NCI-H748 treated with DMSO at 0.1 percent for 48 hours (cell line): ENCODE measurements at regions not wholly inside any gene's neighbourhood (a gene's known extent, or its start where the extent isn't known, plus 50 kb on each side); places are given as distances from the start of the nearest gene placed in this dataset.
"Not testable (repeated sequence)": the region's sequence is repeated elsewhere in the genome, so short reads cannot be mapped to it uniquely, and the experiment has no call there.

ENCODE experiments used
- DNase-seq: peaks from one replicate; lab custom pipeline; 2025; lab: John Stamatoyannopoulos, UW

- DNase-seq, result no peak
These were observed 115.6 kb upstream of the KLF14 start for GRCh38 chr7:130849604-130850003.

- DNase-seq, result no peak
These were observed 116.9 kb upstream of the KLF14 start for GRCh38 chr7:130850956-130851355.

- no peak for DNase-seq
These were observed 118.9 kb upstream of the KLF14 start for GRCh38 chr7:130852867-130853266.

- no peak for DNase-seq
These were observed 119.7 kb upstream of the KLF14 start for GRCh38 chr7:130853503-130854279.

GRCh38 chr7:130854481-130854880, 120.5 kb upstream of the KLF14 start:
- no peak for DNase-seq

GRCh38 chr7:130856866-130857265, 122.9 kb upstream of the KLF14 start:
- no peak for DNase-seq

- DNase-seq, result not testable (repeated sequence)
These were observed 126.8 kb upstream of the KLF14 start for GRCh38 chr7:130860832-130861231.

GRCh38 chr7:130865408-130866236, 131.6 kb upstream of the KLF14 start:
- DNase-seq, result no peak

- no peak for DNase-seq
These were observed 133.0 kb upstream of the KLF14 start for GRCh38 chr7:130867039-130867438.

GRCh38 chr7:130867581-130868136, 133.7 kb upstream of the KLF14 start:
- DNase-seq, result no peak

- DNase-seq, result no peak
These were observed 134.1 kb upstream of the KLF14 start for GRCh38 chr7:130868139-130868538.

GRCh38 chr7:130869918-130870317, 135.9 kb upstream of the KLF14 start:
- DNase-seq, result no peak

- no peak for DNase-seq
These were observed 138.3 kb upstream of the KLF14 start for GRCh38 chr7:130872341-130872740.

GRCh38 chr7:130872756-130873448, 138.9 kb upstream of the KLF14 start:
- DNase-seq, result no peak

GRCh38 chr7:130874071-130874915, 140.3 kb upstream of the KLF14 start:
- DNase-seq, result no peak

- DNase-seq, result no peak
These were observed 141.3 kb upstream of the KLF14 start for GRCh38 chr7:130875265-130875741.

GRCh38 chr7:130875901-130876300, 141.9 kb upstream of the KLF14 start:
- DNase-seq, result no peak

GRCh38 chr7:130877236-130877990, 143.4 kb upstream of the KLF14 start:
- no peak for DNase-seq

GRCh38 chr7:130877991-130878305, 143.9 kb upstream of the KLF14 start:
- DNase-seq, result no peak

- no peak for DNase-seq
These were observed 144.8 kb upstream of the KLF14 start for GRCh38 chr7:130878785-130879184.

GRCh38 chr7:130879191-130879590, 145.2 kb upstream of the KLF14 start:
- no peak for DNase-seq
